AG04450 (cell line): ENCODE measurements at regions not wholly inside any gene's neighbourhood (a gene's known extent, or its start where the extent isn't known, plus 50 kb on each side); places are given as distances from the start of the nearest gene placed in this dataset.
A peak's percentile ranks its signal among the peaks of the same experiment; 100 is the strongest.

ENCODE experiments used
- CTCF ChIA-PET: fragments of 300-600, 350-600 bp; formaldehyde crosslinking; extraction: SDS; loops from one replicate; lab custom pipeline; 2022; ENCODE audit warnings: antibody characterized with exemption, inconsistent platforms; lab: Charles Lee
- POLR2A ChIA-PET: fragments of 350-600 bp; formaldehyde crosslinking; extraction: SDS; loops from one replicate; lab custom pipeline; 2021; ENCODE audit warnings: antibody characterized with exemption, inconsistent platforms; lab: Yijun Ruan, JAX
- DNase-seq: peaks from one replicate; pipeline ENCODE4 v3.0.0-alpha.2; 2011; ENCODE audit warnings: low read depth, low spot score
- H3K27ac ChIP-seq: one replicate; pipeline ENCODE4 v1.5.1; 2012; ENCODE audit warnings: low read depth, low read length, control low read depth
- H3K27me3 ChIP-seq: one replicate; pipeline ENCODE4 v1.6.0; 2012; ENCODE audit warnings: low read length; ENCODE audit not compliant: control insufficient read depth, insufficient read depth
- H3K4me3 ChIP-seq: 2 replicates; pipeline ENCODE4 v1.5.1; 2011; ENCODE audit warnings: mild to moderate bottlenecking, low read depth, low read length, control low read depth
- H3K9me3 ChIP-seq: 2 replicates; pipeline ENCODE4 v1.5.1; 2012; ENCODE audit warnings: low read length; ENCODE audit not compliant: control insufficient read depth, insufficient read depth
- CTCF ChIP-seq: IDR thresholded peaks from 2 replicates; pipeline ENCODE4 v1.5.1; 2011; ENCODE audit warnings: low read depth, low read length, control low read depth, inconsistent platforms
- small RNA-seq: library from RNA; depleted of rRNA; stranded (forward); fragments of <200 nt; gene quantifications from one replicate; pipeline ENCODE3, GENCODE V24; 2012; ENCODE audit warnings: low read depth; ENCODE audit not compliant: insufficient read length

GRCh38 chr4:20646287-20646686 lies 54.0 kb upstream of the PACRGL start:
- Histone ChIP-seq H3K9me3 (no peaks in the 10 kb centered on the region), H3K27me3 (peaks cover 5% of the 10 kb centered on the region), H3K4me3 (no peak overlapping the region), H3K27ac (no peak overlapping the region)
- ChIA-PET CTCF (no interaction called here), POLR2A (no interaction called here)
- TF ChIP-seq CTCF: no peak
- DNase-seq: no peak

Small RNA genes in the stretch of these regions (small RNA-seq; reads per million reads assigned to genes)
- 122 reads per million, percentile 89 among the genes with 10 or more reads in this experiment for gene MIR218-1
